ENCODE measurements at regions not wholly inside any gene's neighbourhood (a gene's known extent, or its start where the extent isn't known, plus 50 kb on each side); places are given as distances from the start of the nearest gene placed in this dataset.
A peak's percentile ranks its signal among the peaks of the same experiment; 100 is the strongest.

- in situ Hi-C loops (cut with MboI; ENCODE audit: low pct_unique_long_range_greater_than_20kb, low sequenced_read_pairs): no loop called here
These were observed 174.9 kb upstream of the VEGFC start for GRCh38 chr4:176967586-176967985.

GRCh38 chr4:176968094-176968493, 175.4 kb upstream of the VEGFC start:
- in situ Hi-C loops (cut with MboI; ENCODE audit: low pct_unique_long_range_greater_than_20kb, low sequenced_read_pairs): no loop called here
- DNase-seq: no peak

More at GRCh38 chr4:176967586-176967985, 174.9 kb upstream of the VEGFC start:
- no peak for DNase-seq

- no peak for DNase-seq
- in situ Hi-C loops (cut with MboI; ENCODE audit: low pct_unique_long_range_greater_than_20kb, low sequenced_read_pairs): no loop called here
These were observed 176.3 kb upstream of the VEGFC start for GRCh38 chr4:176969011-176969410.

DNA sequence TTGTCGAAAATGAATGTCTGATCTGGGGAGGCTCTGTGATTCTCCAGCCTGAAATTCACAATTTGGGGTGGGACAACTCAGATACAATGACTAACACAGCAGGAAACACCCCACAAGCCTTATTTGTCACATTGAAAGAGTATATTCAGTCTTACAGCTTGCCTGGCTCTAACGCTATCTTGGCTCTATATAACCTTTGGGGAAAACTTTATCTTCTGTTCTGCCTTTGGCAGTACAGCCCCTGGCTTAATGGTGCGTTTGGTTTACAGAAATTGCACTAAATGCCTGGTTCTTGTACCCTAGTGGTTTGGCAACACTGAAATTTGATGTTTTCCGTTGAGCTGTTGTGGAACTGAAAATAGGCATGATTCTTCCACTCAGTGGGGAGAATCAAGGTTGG, 178.1 kb upstream of the VEGFC start:
- no peak for DNase-seq
- in situ Hi-C loops (cut with MboI; ENCODE audit: low pct_unique_long_range_greater_than_20kb, low sequenced_read_pairs): no loop called here

GRCh38 chr4:176971576-176972115, 178.9 kb upstream of the VEGFC start:
- no peak for DNase-seq
- in situ Hi-C loops (cut with MboI; ENCODE audit: low pct_unique_long_range_greater_than_20kb, low sequenced_read_pairs): no loop called here

DNA sequence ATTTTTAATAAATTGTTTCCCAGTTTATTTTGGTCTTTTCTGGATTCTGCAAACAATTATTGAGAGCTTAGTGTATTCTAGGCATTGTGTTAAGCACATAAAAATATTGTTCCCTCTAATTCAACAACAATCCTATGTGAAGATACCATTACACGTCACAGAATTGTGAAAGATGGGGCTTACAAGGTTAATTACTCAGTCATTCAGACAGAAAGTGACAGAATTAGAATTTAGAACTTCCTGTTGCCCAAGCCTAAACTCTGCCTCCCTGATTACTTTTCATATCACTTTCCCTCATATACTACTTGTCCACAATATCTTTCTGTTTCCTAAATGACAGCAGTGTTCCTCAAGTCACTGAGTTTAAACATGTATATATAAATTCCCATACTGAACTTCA, 186.7 kb upstream of the VEGFC start:
- in situ Hi-C loops (cut with MboI; ENCODE audit: low pct_unique_long_range_greater_than_20kb, low sequenced_read_pairs): no loop called here
- peak; percentile 6 for DNase-seq

- in situ Hi-C loops (cut with MboI; ENCODE audit: low pct_unique_long_range_greater_than_20kb, low sequenced_read_pairs): no loop called here
- DNase-seq: peak; percentile 31
These were observed 188.4 kb upstream of the VEGFC start for GRCh38 chr4:176981074-176981473.

GRCh38 chr4:176981551-176981950, 188.8 kb upstream of the VEGFC start:
- in situ Hi-C loops (cut with MboI; ENCODE audit: low pct_unique_long_range_greater_than_20kb, low sequenced_read_pairs): no loop called here
- DNase-seq: no peak

GRCh38 chr4:176988226-176988625, 195.5 kb upstream of the VEGFC start:
- DNase-seq: no peak

GRCh38 chr4:176989186-176989585, 196.5 kb upstream of the VEGFC start:
- in situ Hi-C loops (cut with MboI; ENCODE audit: low pct_unique_long_range_greater_than_20kb, low sequenced_read_pairs): no loop called here
- no peak for DNase-seq

More at GRCh38 chr4:176988226-176988625, 195.5 kb upstream of the VEGFC start:
- in situ Hi-C loops (cut with MboI; ENCODE audit: low pct_unique_long_range_greater_than_20kb, low sequenced_read_pairs): no loop called here

GRCh38 chr4:176999935-177000543, 207.3 kb upstream of the VEGFC start:
- DNase-seq: no peak
- in situ Hi-C loops (cut with MboI; ENCODE audit: low pct_unique_long_range_greater_than_20kb, low sequenced_read_pairs): no loop called here

GRCh38 chr4:177001271-177002175, 208.8 kb upstream of the VEGFC start:
- peak; percentile 65 for DNase-seq
- in situ Hi-C loops (cut with MboI; ENCODE audit: low pct_unique_long_range_greater_than_20kb, low sequenced_read_pairs): no loop called here

GRCh38 chr4:177005674-177006230, 213.0 kb upstream of the VEGFC start:
- peak; percentile 82 for DNase-seq
- in situ Hi-C loops (cut with MboI; ENCODE audit: low pct_unique_long_range_greater_than_20kb, low sequenced_read_pairs): no loop called here

GRCh38 chr4:177006331-177006730, 213.6 kb upstream of the VEGFC start:
- DNase-seq: no peak
- in situ Hi-C loops (cut with MboI; ENCODE audit: low pct_unique_long_range_greater_than_20kb, low sequenced_read_pairs): no loop called here

DNA sequence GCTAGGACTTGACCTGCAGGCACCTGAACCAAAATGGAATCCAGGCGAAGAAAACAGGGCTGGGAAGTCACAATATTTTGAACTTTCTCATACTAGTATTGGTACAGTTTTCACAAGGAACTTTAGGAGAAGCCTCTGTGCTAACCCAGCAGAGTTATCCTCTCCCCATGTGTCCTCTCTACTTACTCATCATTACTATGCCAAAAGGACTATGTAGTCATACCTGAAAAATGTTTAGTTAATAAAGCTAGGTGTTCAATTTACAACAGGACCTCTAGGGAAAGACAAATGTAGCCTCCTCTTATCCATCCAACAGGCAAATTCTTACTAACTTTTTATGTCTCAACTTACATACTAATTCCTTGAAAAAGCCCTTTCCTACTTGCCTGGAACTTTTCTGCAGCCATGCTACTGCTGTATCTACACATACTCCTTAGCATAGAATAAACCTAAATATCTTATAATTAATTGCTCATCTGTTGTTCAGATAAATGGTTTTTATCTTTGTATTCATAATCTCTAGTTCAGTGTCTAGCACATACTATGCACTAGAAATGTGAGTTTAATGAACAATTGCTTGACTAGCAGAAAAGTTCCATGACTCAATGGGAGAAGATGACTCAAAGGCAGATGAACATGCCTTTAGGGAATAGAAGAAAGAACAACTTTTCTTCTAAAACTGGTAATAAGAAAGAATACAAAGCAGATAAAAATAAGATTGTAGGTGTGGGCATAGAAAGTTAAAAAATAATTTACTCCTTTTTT, 215.5 kb upstream of the VEGFC start:
- in situ Hi-C loops (cut with MboI; ENCODE audit: low pct_unique_long_range_greater_than_20kb, low sequenced_read_pairs): no loop called here
- DNase-seq: no peak

DNA sequence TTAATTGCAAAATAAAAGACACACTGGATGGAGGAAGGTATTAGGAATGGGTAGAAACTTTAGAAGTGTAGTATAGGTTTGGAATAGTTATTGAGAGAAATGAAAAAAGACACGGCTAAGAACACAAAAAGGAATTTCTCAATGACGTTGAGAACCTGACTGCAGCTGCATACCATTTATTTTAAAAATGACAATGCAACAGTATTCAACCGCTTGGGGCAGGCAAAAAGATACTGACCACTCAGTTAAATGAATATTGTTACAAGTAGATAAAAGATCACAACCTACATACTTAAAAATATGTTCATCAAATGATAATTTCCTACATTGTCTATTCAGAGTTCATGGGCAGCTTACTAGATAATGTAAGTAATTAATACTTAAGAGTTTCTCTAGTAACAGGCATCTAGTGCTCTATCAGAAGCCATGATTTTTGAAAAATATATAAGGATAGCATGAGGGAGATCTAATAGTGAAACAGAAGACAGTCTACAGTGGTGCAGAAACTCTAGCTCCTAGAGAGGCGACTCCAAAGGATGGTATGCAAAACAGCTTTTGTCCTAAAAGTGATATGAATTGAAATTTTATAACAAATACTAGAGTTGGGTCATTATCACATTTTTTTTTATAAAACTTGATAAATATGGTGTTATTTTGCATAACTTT, 216.2 kb upstream of the VEGFC start:
- in situ Hi-C loops (cut with MboI; ENCODE audit: low pct_unique_long_range_greater_than_20kb, low sequenced_read_pairs): no loop called here
- no peak for DNase-seq

DNA sequence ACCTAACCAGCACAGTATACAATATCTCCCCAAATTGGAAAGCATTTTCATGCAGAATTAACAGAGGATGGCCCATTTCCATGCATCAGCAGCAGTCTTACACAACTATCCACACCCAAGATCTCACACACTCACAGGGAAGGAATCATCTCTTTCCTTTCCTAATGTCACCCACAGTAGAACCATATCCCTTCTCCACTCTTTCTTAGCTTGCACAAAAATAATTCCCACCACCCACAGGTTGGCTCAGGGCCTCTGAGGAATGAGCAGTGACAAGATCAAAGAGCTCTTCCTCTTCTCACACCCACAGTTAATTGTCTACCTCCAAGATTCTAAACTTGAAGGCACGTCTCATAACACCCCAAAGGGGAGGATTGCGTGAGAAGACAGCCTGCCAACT, 217.7 kb upstream of the VEGFC start:
- DNase-seq: no peak
- in situ Hi-C loops (cut with MboI; ENCODE audit: low pct_unique_long_range_greater_than_20kb, low sequenced_read_pairs): no loop called here

DNA sequence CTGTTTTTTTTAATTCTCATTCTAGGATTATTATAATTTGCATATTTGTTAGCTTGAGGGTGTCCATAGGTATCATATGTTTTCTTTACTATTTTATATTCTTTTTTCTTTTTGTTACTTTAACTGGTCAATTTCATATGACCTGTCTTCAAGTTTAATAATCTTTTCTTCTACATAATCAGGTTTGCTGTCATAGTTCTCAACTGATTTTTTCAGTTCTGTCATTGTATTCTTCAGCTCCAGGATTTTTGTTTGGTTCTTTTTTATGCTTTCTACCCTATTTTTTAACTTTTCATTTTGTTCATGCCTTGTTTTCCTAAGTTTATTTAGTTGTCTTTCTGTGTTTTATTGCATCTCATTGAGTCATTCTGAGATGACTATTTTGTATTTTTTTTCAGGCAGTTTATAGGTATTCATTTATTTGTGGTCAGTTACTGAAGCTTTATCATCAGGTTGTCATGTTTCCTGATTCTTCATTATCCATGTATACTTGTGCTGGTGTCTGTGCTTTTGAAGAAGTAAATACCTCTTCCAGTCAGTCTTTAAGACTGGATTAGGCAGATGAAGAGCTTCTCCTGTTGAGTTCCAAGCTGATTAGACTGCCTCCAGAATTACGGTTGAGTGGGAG, 220.3 kb upstream of the VEGFC start:
- no peak for DNase-seq
- in situ Hi-C loops (cut with MboI; ENCODE audit: low pct_unique_long_range_greater_than_20kb, low sequenced_read_pairs): no loop called here
